ENCODE measurements at regions not wholly inside any gene's neighbourhood (a gene's known extent, or its start where the extent isn't known, plus 50 kb on each side); places are given as distances from the start of the nearest gene placed in this dataset.

GRCh38 chr2:120809609-120810440 is 74.2 kb downstream of the GLI2 start:
- Histone ChIP-seq H3K9me3 (ENCODE audit: low read depth) (no peaks in the 10 kb centered on the region), H3K4me1 (ENCODE audit: low read depth) (peaks cover 10% of the 10 kb centered on the region), H3K27ac (no peak overlapping the region), H3K4me3 (no peak overlapping the region), H3K36me3 (no peaks in the 10 kb centered on the region), H3K27me3 (no peaks in the 10 kb centered on the region)
- peak in 1 of 2 donors; percentile 22 for DNase-seq (ENCODE audit: low read depth in 1 of 2, low spot score in 1 of 2)
- TF ChIP-seq CTCF (IDR thresholded peaks at IDR 0.05; ENCODE audit: low read depth, low read length) = no peak

DNA sequence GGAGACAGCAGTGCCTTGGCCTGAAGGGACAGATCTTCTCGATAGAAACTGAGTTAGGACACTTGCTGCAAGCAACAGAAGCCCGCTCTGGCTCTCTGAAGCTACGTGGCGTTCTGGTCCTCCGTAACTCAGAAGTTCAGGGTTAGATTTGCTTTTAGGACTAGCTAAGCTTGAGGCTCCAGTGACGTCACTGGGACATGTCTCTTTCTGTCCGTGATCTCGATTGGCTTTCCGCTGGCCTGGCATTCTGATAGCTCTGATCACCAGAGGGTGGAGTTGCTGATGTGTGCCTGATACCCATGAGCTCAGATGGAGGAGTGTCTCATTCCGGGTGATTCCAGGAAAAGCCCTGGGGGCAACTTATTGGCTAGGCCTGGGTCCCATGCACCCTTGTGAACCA is 75.0 kb downstream of the GLI2 start:
- no peak overlapping the region for H3K4me3 ChIP-seq
- no peak for DNase-seq (ENCODE audit: low read depth in 1 of 2, low spot score in 1 of 2)
- no peaks in the 10 kb centered on the region for H3K9me3 ChIP-seq (ENCODE audit: low read depth)
- H3K27me3 ChIP-seq = no peaks in the 10 kb centered on the region
- H3K4me1 ChIP-seq (ENCODE audit: low read depth) = peaks cover 10% of the 10 kb centered on the region
- no peak for TF ChIP-seq CTCF (IDR thresholded peaks at IDR 0.05; ENCODE audit: low read depth, low read length)
- H3K36me3 ChIP-seq = no peaks in the 10 kb centered on the region
- H3K27ac ChIP-seq = no peak overlapping the region

GRCh38 chr2:120812866-120813265 is 77.2 kb downstream of the GLI2 start:
- no peaks in the 10 kb centered on the region for H3K9me3 ChIP-seq (ENCODE audit: low read depth)
- no peak for TF ChIP-seq CTCF (IDR thresholded peaks at IDR 0.05; ENCODE audit: low read depth, low read length)
- DNase-seq (ENCODE audit: low read depth in 1 of 2, low spot score in 1 of 2) = no peak
- peaks cover 10% of the 10 kb centered on the region for H3K4me1 ChIP-seq (ENCODE audit: low read depth)
- no peak overlapping the region for H3K4me3 ChIP-seq
- H3K27ac ChIP-seq = no peak overlapping the region
- H3K36me3 ChIP-seq = no peaks in the 10 kb centered on the region
- no peaks in the 10 kb centered on the region for H3K27me3 ChIP-seq

GRCh38 chr2:120814352-120814751 is 78.7 kb downstream of the GLI2 start:
- peaks cover 20% of the 10 kb centered on the region for H3K4me1 ChIP-seq (ENCODE audit: low read depth)
- H3K27me3 ChIP-seq = no peaks in the 10 kb centered on the region
- TF ChIP-seq CTCF (IDR thresholded peaks at IDR 0.05; ENCODE audit: low read depth, low read length) = no peak
- no peaks in the 10 kb centered on the region for H3K36me3 ChIP-seq
- no peaks in the 10 kb centered on the region for H3K9me3 ChIP-seq (ENCODE audit: low read depth)
- no peak overlapping the region for H3K4me3 ChIP-seq
- DNase-seq (ENCODE audit: low read depth in 1 of 2, low spot score in 1 of 2) = no peak
- H3K27ac ChIP-seq = no peak overlapping the region

- H3K27me3 ChIP-seq = no peaks in the 10 kb centered on the region
- no peak overlapping the region for H3K27ac ChIP-seq
- no peaks in the 10 kb centered on the region for H3K36me3 ChIP-seq
- no peak for DNase-seq (ENCODE audit: low read depth in 1 of 2, low spot score in 1 of 2)
- TF ChIP-seq CTCF (IDR thresholded peaks at IDR 0.05; ENCODE audit: low read depth, low read length) = no peak
- H3K4me3 ChIP-seq = no peak overlapping the region
- H3K4me1 ChIP-seq (ENCODE audit: low read depth) = peaks cover 20% of the 10 kb centered on the region
- H3K9me3 ChIP-seq (ENCODE audit: low read depth) = no peaks in the 10 kb centered on the region
Observed at GRCh38 chr2:120815292-120815691, 79.6 kb downstream of the GLI2 start.

Measured in cardiac muscle cell (in vitro differentiated cells and primary cell).